Thymus (tissue), 11 donors: ENCODE measurements at regions not wholly inside any gene's neighbourhood (a gene's known extent, or its start where the extent isn't known, plus 50 kb on each side); places are given as distances from the start of the nearest gene placed in this dataset.

ENCODE experiments used
- DNase-seq, 9 donors: peaks; one replicate each; pipeline ENCODE4 v3.0.0-alpha.2; 2013; ENCODE audit warnings: low spot score in 9 of 9, low read depth in 6 of 9, missing footprints in 1 of 9
- H3K27ac ChIP-seq, 2 donors: one replicate each; pipeline ENCODE4 v1.5.1; 2013; ENCODE audit warnings: control low read depth in 1 of 2, low read depth in 1 of 2, low read length in 1 of 2, mild to moderate bottlenecking in 1 of 2, moderate library complexity in 1 of 2
- H3K27me3 ChIP-seq, 2 donors: one replicate each; pipeline ENCODE4 v1.5.1; 2013; ENCODE audit warnings: low read length in 1 of 2; ENCODE audit not compliant: control insufficient read depth in 2 of 2, insufficient read depth in 1 of 2
- H3K36me3 ChIP-seq, 2 donors: one replicate each; pipeline ENCODE4 v1.5.1; 2013; ENCODE audit warnings: low read length in 1 of 2, mild to moderate bottlenecking in 1 of 2, moderate library complexity in 1 of 2; ENCODE audit not compliant: control insufficient read depth in 2 of 2, insufficient read depth in 2 of 2
- H3K4me1 ChIP-seq, 2 donors: one replicate each; pipeline ENCODE4 v1.5.1; 2013; ENCODE audit warnings: low read length in 2 of 2; ENCODE audit not compliant: control insufficient read depth in 2 of 2, insufficient read depth in 2 of 2
- H3K4me3 ChIP-seq, 2 donors: one replicate each; pipeline ENCODE4 v1.5.1; 2013; ENCODE audit warnings: low read length in 2 of 2, control low read depth in 1 of 2, mild to moderate bottlenecking in 1 of 2
- H3K9me3 ChIP-seq, 2 donors: one replicate each; pipeline ENCODE4 v1.5.1; 2013; ENCODE audit warnings: low read length in 1 of 2, mild to moderate bottlenecking in 1 of 2; ENCODE audit not compliant: control insufficient read depth in 2 of 2, insufficient read depth in 1 of 2
- WGBS: extraction: QIAGEN DNeasy Blood & Tissue Kit; methylation state at CpG from one replicate; pipeline ENCODE4 v1.1.7; 2013; 5-methylcytosine and 5-hydroxymethylcytosine counted together
- donor health status: healthy.

DNA sequence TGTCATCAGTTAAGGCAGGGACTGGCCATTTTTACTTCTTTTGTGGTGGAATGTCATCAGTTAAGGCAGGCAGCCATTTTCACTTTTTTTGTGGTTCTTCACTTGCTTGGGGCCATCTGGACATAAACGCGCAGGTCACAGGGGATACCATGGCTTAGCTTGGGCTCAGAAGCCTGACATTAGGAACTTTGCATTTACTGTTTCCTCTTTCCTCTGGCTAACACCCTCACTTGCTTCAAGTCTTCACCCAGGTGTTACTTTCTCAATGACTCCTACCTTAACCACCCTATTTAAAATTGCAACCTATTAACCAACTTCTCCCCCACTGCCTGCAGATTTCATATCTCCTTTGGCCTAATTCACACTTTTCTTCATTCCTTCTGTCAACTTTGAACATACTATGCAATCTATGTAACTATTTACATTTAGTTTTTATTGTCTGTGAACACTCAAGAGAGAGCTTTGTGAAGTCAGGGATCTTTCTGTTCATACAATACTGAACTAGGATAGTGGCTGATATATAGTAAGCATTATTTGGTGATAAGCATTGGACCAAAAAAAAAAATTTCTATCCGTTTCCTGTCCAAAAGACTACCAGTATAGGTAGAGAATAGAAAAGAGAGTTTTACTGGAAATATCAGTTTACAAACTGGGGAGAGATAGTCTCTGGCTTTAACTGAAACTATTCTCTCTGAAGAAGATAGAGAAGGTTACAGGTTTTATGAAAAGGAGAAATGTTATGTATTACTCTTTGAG is 600.1 kb upstream of the ZNF804A start:
- WGBS, result 93% methylated on average over 3 of the region's 3 CpGs
- no peak for DNase-seq

DNA sequence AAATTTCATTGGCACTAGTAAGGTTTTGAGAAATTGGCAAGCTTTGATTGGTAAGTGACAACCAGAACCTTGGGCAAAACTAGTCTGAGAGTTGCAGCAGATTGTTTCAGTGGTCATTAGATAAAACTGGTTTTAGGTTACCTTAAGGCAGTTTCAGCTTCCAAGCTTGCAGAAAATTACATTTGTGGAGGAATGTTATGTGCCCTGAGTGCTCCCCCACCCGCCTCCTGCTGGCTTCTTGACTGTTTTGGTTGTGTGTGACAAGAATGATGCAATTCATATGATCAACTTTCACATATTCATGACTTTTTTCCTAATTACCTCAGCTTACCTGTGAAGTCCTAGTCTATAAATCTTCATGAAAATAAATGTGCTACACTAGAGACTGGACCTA is 599.5 kb upstream of the ZNF804A start:
- no peak overlapping the region for H3K4me3 ChIP-seq
- no peaks in the 10 kb centered on the region for H3K9me3 ChIP-seq
- DNase-seq, result no peak
- H3K4me1 ChIP-seq, result no peaks in the 10 kb centered on the region
- H3K36me3 ChIP-seq, result no peaks in the 10 kb centered on the region
- 26% methylated on average over 1 of the region's 1 CpG for WGBS
- H3K27me3 ChIP-seq, result no peaks in the 10 kb centered on the region
- H3K27ac ChIP-seq, result no peak overlapping the region

More for the DNA sequence above, 600.1 kb upstream of the ZNF804A start:
- H3K27ac ChIP-seq, result no peak overlapping the region
- no peak overlapping the region for H3K4me3 ChIP-seq
- H3K9me3 ChIP-seq, result peaks cover 0 to 4% of the 10 kb centered on the region in 2 donors
- H3K36me3 ChIP-seq, result no peaks in the 10 kb centered on the region
- H3K4me1 ChIP-seq, result no peaks in the 10 kb centered on the region
- H3K27me3 ChIP-seq, result no peaks in the 10 kb centered on the region

DNA sequence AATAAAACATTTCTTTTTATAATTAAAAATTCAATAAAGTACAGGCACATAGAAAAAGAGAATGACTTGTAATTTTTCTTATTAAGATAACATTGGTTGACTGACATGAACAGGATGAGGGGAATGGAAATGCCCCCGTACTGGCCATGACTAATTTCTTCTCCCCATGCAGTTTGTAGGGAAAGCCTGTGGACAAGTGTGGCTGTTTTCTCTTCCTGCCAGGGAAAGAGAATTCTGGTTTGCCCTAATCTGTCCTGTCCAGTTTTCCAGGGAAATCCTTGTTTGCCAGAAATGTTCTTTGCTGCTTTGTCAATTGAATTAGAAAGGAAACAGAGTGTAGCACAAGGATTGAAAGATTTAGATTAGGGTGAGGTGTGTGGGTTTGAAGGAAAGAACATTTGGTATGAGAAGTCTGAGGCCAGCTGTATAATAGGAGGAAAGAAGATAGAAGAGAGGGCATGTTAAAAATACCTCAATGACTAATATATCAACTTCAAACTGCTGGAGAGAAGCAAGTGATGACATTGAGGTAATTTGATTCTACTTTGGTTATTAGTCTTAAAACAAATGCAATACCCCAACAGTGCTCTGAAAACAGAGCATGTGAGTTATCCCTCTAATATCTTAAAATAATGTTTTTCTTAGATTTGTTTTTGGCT is 593.9 kb upstream of the ZNF804A start:
- no peaks in the 10 kb centered on the region for H3K36me3 ChIP-seq
- DNase-seq, result no peak
- WGBS, result 24% methylated on average over 1 of the region's 1 CpG
- H3K9me3 ChIP-seq, result no peaks in the 10 kb centered on the region
- H3K4me3 ChIP-seq, result no peak overlapping the region
- H3K4me1 ChIP-seq, result no peaks in the 10 kb centered on the region
- no peak overlapping the region for H3K27ac ChIP-seq
- H3K27me3 ChIP-seq, result no peaks in the 10 kb centered on the region

DNA sequence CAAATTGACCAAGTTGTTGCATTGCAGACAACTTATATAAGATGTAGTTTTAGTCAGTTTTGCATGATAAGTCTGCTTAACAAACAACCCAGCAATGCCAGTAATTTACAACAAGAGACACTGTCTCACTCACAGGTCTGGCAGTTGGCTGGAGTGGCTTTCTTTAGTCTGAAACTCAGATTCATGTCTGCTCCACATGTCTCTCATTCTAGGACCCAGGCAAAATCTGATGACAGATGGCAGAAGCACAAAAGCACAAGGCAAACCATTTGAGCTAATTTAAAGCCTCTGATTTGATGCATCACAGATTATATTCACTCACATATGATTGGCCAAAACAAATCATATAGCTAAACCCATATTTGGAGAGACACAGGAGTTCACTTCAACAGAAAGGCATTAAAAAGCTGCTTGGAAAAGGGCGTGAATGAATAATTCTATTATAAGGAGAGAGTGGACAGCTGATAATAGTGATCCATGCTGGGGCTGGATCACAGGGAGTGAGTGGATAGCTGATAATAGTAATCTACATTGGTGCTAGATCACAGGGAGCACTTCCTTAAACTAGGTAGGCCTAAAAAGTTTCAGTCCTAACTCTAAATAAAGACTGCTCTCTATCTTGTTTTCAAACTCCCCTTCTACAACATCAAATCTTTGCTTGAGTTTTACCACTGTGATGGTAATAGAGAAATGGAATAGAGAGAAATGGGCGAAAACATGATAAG is 593.2 kb upstream of the ZNF804A start:
- H3K27ac ChIP-seq, result no peak overlapping the region

DNA sequence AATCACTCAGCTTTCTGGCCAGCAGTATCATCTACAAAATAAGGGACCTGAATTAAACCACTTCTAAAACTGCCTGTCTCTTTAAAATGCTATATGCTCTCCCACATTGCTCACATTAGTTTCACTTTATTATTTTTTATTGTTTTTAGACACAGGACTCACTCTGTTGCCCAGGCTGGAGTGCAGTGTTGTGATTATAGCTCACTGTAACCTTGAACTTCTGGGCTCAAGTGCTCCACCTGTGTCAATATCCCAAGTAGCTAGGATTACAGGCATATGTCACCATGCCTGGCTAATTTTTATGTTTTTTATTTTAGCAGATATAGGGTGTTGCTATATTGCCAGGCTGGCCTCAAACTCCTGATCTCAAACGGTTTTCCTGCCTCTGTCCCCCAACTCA is 591.3 kb upstream of the ZNF804A start:
- Histone ChIP-seq H3K4me3 (no peak overlapping the region), H3K27me3 (no peaks in the 10 kb centered on the region), H3K4me1 (no peaks in the 10 kb centered on the region), H3K9me3 (no peaks in the 10 kb centered on the region), H3K36me3 (no peaks in the 10 kb centered on the region), H3K27ac (no peak overlapping the region)
- DNase-seq, result no peak
- 63% methylated on average over 1 of the region's 1 CpG for WGBS

More for the DNA sequence above, 593.2 kb upstream of the ZNF804A start:
- H3K4me1 ChIP-seq, result no peaks in the 10 kb centered on the region
- DNase-seq, result no peak
- H3K27me3 ChIP-seq, result no peaks in the 10 kb centered on the region
- H3K4me3 ChIP-seq, result no peak overlapping the region
- H3K9me3 ChIP-seq, result no peaks in the 10 kb centered on the region
- 96% methylated on average over 2 of the region's 2 CpGs for WGBS
- H3K36me3 ChIP-seq, result no peaks in the 10 kb centered on the region

DNA sequence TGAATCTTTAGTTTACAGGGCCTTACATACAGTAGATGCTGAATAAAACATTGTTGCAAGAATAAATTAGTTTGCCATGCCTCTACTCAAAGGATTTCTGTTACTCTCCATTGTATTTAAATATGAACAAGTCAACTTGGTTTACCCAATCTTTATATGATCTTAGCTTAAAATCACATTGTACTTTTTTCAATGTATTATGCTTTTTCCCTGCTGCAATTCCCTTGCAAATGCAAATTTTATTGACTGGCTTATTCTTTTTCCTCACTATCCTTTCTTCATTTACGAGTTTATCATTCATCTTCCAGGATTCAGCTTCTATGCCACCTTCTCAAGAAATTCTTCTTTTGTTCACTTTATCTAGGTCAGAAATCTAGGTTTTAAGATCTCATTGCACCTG is 571.4 kb upstream of the ZNF804A start:
- H3K27me3 ChIP-seq, result no peaks in the 10 kb centered on the region
- DNase-seq, result no peak
- H3K4me1 ChIP-seq, result no peaks in the 10 kb centered on the region
- WGBS, result 94% methylated on average over 1 of the region's 1 CpG
- no peak overlapping the region for H3K27ac ChIP-seq
- no peak overlapping the region for H3K4me3 ChIP-seq
- no peaks in the 10 kb centered on the region for H3K36me3 ChIP-seq
- H3K9me3 ChIP-seq, result no peaks in the 10 kb centered on the region

DNA sequence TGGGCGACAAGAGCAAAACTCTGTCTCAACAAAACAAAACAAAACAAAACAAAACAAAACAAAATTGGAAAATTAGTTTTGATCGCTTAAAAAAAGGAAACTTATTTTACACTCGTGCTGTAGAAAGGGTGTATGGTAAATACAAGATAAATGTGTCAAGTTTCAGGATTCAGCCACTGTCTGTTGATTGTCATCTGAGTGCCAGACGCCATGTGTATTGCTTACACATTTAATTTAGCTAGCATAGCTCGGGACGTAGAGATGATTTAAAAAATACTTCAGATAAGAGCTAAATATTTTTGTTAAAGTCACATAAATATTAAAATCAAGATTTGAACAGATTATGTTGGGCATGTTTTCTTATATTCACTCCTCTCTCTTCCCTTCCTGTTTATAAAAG is 568.1 kb upstream of the ZNF804A start:
- H3K9me3 ChIP-seq, result no peaks in the 10 kb centered on the region
- no peaks in the 10 kb centered on the region for H3K4me1 ChIP-seq
- no peak overlapping the region for H3K27ac ChIP-seq
- H3K4me3 ChIP-seq, result no peak overlapping the region
- H3K27me3 ChIP-seq, result no peaks in the 10 kb centered on the region
- DNase-seq, result no peak
- 91% methylated on average over 6 of the region's 6 CpGs for WGBS
- no peaks in the 10 kb centered on the region for H3K36me3 ChIP-seq

DNA sequence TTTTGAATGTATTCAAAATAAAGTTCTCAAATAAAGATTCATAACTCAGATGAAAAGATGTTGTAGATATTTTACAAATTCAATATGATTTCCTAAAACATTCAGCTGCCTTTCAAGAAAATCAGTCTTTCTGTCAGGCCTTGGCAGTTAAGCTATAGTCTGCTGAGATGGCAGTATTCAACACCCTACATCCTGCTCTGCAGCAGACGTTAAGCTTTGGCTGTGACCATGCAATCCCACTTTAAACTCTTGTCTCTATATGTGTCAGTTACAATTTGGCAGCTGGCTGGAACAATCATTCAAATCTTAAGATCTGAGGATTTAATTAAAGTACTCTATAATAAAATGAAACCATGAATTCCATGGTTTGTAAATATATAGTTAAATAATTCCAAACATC is 567.3 kb upstream of the ZNF804A start:
- no peaks in the 10 kb centered on the region for H3K9me3 ChIP-seq
- no peak overlapping the region for H3K27ac ChIP-seq
- no peaks in the 10 kb centered on the region for H3K36me3 ChIP-seq
- H3K4me1 ChIP-seq, result no peaks in the 10 kb centered on the region
- H3K4me3 ChIP-seq, result no peak overlapping the region
- DNase-seq, result no peak
- H3K27me3 ChIP-seq, result no peaks in the 10 kb centered on the region
- WGBS, result 81% methylated on average over 1 of the region's 1 CpG
